ENCODE measurements at regions not wholly inside any gene's neighbourhood (a gene's known extent, or its start where the extent isn't known, plus 50 kb on each side); places are given as distances from the start of the nearest gene placed in this dataset.

DNA sequence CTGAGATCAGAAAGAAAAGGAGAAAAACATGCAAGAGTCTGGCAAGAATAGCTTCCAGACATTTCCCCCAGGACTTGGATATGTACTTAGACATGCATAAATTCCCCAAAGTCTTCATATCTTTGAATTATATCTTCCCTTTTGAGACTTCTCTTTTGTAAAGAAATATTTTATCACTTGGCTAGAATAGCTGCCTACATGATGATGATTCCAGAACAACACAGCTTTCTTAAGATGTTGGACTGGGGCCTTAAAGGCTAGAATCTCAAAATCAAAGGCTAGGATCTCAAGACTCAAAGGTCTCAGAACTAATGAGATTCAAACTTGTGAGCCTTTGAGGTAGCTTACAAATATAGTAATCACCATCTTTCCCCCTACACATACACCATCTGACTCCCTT is 842.3 kb downstream of the BCL11A start:
- TF ChIP-seq, protein P1, sequence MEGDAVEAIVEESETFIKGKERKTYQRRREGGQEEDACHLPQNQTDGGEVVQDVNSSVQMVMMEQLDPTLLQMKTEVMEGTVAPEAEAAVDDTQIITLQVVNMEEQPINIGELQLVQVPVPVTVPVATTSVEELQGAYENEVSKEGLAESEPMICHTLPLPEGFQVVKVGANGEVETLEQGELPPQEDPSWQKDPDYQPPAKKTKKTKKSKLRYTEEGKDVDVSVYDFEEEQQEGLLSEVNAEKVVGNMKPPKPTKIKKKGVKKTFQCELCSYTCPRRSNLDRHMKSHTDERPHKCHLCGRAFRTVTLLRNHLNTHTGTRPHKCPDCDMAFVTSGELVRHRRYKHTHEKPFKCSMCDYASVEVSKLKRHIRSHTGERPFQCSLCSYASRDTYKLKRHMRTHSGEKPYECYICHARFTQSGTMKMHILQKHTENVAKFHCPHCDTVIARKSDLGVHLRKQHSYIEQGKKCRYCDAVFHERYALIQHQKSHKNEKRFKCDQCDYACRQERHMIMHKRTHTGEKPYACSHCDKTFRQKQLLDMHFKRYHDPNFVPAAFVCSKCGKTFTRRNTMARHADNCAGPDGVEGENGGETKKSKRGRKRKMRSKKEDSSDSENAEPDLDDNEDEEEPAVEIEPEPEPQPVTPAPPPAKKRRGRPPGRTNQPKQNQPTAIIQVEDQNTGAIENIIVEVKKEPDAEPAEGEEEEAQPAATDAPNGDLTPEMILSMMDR (IDR thresholded peaks at IDR 0.05; ENCODE audit: low read depth, low read length), result no peak
- TF ChIP-seq EZH2phosphoT487 (IDR thresholded peaks at IDR 0.05; ENCODE audit: low read depth), result no peak

Measured in OCI-LY3 (cell line).